ENCODE measurements at regions not wholly inside any gene's neighbourhood (a gene's known extent, or its start where the extent isn't known, plus 50 kb on each side); places are given as distances from the start of the nearest gene placed in this dataset.

DNA sequence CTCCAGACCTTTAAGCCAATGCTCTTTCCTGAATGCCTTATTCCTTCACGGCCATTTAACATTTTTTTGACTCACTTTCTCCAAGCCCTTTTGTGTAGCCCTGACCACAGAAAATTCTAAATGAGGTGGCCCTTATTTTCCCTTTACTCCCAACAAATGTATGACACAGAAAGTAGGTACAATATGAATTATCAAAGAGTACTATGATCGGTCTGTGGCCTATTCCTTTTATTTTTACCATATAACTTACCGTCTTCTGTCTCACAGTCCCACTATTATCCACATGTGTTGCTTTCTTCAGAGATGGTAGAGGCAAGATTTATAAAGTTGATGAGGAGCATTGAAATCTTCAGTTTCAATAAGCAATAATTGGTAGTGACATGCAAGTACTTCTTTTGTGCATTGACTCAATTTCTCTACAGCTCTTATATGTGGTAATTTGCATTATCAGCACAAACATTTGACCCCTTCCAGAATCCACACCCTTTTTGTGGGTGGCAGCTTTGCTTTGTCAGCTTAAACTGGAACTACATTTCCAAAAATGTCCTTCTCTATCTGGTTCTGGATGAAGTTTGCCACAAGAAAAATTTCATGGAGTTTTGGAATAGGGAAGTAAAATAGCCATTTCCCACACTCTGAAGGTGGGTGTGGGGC is 143.8 kb upstream of the GADL1 start:
- TF ChIP-seq, protein P1, sequence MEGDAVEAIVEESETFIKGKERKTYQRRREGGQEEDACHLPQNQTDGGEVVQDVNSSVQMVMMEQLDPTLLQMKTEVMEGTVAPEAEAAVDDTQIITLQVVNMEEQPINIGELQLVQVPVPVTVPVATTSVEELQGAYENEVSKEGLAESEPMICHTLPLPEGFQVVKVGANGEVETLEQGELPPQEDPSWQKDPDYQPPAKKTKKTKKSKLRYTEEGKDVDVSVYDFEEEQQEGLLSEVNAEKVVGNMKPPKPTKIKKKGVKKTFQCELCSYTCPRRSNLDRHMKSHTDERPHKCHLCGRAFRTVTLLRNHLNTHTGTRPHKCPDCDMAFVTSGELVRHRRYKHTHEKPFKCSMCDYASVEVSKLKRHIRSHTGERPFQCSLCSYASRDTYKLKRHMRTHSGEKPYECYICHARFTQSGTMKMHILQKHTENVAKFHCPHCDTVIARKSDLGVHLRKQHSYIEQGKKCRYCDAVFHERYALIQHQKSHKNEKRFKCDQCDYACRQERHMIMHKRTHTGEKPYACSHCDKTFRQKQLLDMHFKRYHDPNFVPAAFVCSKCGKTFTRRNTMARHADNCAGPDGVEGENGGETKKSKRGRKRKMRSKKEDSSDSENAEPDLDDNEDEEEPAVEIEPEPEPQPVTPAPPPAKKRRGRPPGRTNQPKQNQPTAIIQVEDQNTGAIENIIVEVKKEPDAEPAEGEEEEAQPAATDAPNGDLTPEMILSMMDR (IDR thresholded peaks at IDR 0.05) = no peak
- TF ChIP-seq POLR2A (IDR thresholded peaks at IDR 0.05) = no peak
- TF ChIP-seq EP300 (IDR thresholded peaks at IDR 0.05) = no peak
